GM18951 (cell line): ENCODE measurements at regions not wholly inside any gene's neighbourhood (a gene's known extent, or its start where the extent isn't known, plus 50 kb on each side); places are given as distances from the start of the nearest gene placed in this dataset.

Experiments
- POLR2A ChIP-seq: IDR thresholded peaks from 4 replicates; pipeline ENCODE4 v1.6.1; 2011; ENCODE audit warnings: mild to moderate bottlenecking; ENCODE audit not compliant: insufficient read length, insufficient read depth; ENCODE audit errors: extremely low read depth
- in situ Hi-C: fragments of 300-500 bp; cut with MboI; formaldehyde crosslinking; loops from one replicate; pipeline ENCODE4 v1.12.0; 2022; ENCODE audit warnings: low sequenced_read_pairs, mixed read lengths, inconsistent platforms; ENCODE audit not compliant: unreplicated experiment

GRCh38 chr5:56494300-56494731 lies 261.2 kb upstream of the ANKRD55 start:
- in situ Hi-C loops, result no loop called here
- TF ChIP-seq POLR2A, result no peak

- in situ Hi-C loops, result no loop called here
- no peak for TF ChIP-seq POLR2A
These were observed 260.6 kb upstream of the ANKRD55 start for GRCh38 chr5:56493766-56494165.

- in situ Hi-C loops, result no loop called here
- TF ChIP-seq POLR2A, result no peak
These were observed 260.2 kb upstream of the ANKRD55 start for GRCh38 chr5:56493308-56493707.

GRCh38 chr5:56492812-56493211 lies 259.7 kb upstream of the ANKRD55 start:
- in situ Hi-C loops, result no loop called here
- no peak for TF ChIP-seq POLR2A

- TF ChIP-seq POLR2A, result no peak
- in situ Hi-C loops, result no loop called here
These were observed 257.9 kb upstream of the ANKRD55 start for GRCh38 chr5:56490971-56491468.

- in situ Hi-C loops, result no loop called here
- TF ChIP-seq POLR2A, result no peak
These were observed 256.1 kb upstream of the ANKRD55 start for GRCh38 chr5:56489272-56489671.

GRCh38 chr5:56487528-56488115 lies 254.5 kb upstream of the ANKRD55 start:
- in situ Hi-C loops, result no loop called here
- no peak for TF ChIP-seq POLR2A

- TF ChIP-seq POLR2A, result no peak
- in situ Hi-C loops, result no loop called here
These were observed 249.2 kb upstream of the ANKRD55 start for GRCh38 chr5:56482363-56482762.

GRCh38 chr5:56481428-56482357 lies 248.6 kb upstream of the ANKRD55 start:
- TF ChIP-seq POLR2A, result no peak
- in situ Hi-C loops, result no loop called here

GRCh38 chr5:56480705-56481427 lies 247.7 kb upstream of the ANKRD55 start:
- in situ Hi-C loops, result no loop called here
- no peak for TF ChIP-seq POLR2A

GRCh38 chr5:56480078-56480704 lies 247.1 kb upstream of the ANKRD55 start:
- TF ChIP-seq POLR2A, result no peak
- in situ Hi-C loops, result no loop called here

GRCh38 chr5:56479696-56480077 lies 246.6 kb upstream of the ANKRD55 start:
- no peak for TF ChIP-seq POLR2A
- in situ Hi-C loops, result no loop called here

- in situ Hi-C loops, result no loop called here
- no peak for TF ChIP-seq POLR2A
These were observed 246.0 kb upstream of the ANKRD55 start for GRCh38 chr5:56479126-56479525.
